ENCODE measurements at regions not wholly inside any gene's neighbourhood (a gene's known extent, or its start where the extent isn't known, plus 50 kb on each side); places are given as distances from the start of the nearest gene placed in this dataset.

DNA sequence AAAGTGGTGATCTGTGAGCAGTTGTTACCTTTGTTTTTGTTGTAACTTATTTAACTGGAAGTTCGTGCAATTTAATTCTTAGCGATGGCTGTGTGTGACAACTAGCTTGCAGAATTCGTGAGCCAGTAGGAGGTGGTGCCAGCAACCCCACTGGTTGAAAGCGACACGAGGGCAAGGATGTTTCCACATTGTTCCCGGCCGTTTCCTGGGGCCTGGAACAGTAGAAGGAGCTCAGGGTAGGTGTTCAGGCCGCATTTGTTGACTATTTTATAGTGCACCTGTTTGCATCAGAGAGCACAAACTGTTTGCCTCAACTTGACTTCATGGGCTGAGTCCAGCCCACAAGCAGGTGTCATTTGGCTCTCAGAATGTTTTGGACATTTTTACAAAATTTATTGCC is 112.1 kb upstream of the PTPN1 start:
- DNase-seq, result no peak

DNA sequence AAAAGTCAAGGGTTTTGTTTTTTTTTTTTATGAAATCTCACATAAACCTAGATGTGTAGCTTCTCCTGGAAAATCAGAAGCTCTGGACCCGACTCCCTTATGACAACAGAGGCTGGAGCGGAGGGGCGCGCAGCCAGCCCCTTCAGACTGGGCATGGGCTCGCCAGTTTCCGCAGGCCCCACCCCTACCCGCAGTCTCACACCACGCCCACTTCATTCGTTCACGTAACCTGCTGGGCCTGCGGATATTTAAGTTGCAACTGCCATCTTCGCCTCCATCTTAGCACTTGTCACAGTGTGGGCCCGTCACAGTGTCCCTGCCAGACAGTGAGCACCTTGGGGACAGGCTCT is 111.7 kb upstream of the PTPN1 start:
- no peak for DNase-seq

DNA sequence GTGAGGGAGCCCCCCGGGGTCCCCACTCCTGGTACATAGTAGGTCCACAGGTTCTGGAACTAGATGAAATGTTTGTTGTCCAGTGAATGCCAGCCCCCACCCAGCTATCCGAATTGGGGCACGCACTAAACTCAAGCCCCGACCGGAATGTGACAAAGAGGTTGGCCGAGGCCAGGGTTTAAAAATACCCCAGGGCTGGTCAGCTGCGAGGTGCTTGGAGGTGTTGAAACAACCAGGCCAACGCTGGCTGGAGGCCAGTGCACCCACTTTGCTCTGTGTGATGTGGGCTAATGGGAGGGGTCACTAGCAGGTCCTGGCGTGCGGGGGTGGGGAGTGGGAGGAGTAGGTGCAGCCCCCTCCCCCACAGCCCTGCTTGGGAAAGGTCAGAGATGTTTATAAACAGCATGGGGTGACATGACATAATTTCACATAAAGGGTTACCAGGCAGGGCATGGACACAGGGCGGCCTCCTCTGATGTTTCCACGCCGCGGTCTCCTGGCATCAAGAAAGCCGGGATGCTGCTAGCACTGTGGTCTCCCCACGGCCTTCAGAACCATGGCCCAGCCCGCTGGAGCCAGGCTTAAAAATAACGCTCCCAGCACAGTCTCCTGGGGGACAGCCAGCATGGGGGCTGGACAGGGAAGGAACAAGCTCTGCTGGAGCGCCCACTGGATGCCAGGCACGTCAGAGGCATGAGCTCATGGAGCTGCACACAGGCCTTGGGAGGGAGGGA is 111.2 kb upstream of the PTPN1 start:
- DNase-seq, result no peak

DNA sequence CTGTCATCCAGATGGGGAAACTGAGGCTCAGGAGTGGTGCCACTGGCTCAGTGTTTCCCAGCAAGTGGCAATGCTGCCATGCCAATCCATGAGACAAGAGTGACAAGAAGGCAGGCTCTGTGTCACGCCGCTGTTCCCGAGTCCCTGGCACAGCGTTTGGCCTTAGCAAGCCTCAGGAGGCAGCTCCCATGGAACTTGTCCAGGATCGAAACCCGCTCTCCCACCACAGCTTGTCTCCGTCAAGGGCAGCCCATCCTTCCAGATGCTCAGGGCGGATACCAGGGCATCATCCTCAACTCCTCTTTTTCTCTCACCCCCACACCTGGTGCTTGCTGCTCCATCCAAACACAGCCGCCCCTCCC is 110.6 kb upstream of the PTPN1 start:
- no peak for DNase-seq

DNA sequence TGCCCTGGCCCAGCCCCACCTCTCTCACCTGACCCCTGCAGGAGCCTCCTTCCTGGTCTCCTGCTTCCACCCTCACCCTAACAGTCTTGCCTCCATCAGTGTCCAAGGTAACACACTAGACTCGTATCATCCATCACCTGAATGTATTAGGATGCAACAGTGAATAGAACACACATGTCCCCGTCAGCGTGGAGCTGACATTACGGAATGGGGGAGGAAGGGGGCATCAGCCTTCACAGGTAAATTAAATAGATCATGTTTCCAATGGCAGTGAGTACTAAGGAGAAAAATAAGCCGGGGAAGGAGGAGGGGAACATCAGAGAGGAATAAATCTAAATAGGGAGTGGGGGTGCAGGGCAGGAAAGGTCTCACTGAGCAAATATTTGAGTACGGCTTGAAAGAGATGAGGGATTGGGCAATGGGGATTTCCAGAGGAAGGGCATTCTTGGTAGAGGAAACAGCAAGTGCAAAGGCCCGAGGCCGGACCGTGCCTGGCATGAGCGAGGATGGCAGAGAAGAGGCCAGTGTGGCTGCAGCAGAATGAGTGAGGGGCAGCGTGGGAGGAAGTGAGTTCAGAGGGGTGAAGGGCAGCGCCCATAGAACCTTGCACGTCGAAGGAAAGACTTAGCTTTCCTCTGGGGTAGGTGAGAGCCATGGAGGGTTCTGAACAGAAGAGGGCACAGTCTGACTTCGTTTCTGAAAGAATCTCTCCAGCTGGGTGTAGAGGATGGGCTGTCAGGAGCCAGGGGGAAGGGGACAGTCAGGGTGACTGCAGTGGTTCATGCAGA is 110.1 kb upstream of the PTPN1 start:
- no peak for DNase-seq

DNA sequence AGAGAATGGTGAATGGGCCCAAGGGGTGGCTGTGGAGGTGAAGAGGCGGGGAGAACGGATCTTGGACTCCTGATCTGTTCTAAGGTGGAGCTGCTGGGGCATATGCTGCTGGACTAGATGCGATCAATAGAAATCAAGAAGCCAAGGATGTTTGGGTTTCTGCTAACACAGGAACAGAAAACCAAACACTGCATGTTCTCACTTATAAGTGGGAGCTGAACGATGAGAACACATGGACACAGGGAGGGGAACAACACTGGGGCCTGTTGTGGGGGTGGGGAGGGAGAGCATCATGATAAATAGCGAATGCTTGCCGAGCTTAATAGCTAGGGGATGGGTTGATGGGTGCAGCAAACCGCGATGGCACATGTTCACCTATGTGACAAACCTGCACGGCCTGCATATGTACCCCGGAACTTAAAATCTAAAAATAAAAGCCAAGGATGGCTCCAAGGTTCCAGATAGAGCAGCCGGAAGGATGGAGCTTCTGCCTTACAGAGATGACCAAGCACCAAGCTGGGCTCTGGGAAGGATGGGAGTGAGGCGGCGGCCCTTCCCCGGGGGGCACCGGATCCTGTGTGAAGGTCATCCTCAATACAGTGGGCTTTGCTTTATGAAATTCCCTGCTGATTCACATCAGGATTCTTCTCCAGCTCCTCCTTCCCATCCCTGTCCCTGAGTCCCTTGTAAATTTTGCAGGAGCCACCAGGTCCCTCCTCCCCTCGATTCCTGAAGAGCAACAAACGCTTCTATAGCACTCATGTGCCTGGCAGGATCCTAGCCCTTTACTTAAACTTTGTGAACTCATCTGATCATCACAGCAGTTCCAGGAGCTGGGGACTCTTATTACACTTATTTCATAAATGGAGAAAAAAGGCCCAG is 109.2 kb upstream of the PTPN1 start:
- DNase-seq, result no peak

DNA sequence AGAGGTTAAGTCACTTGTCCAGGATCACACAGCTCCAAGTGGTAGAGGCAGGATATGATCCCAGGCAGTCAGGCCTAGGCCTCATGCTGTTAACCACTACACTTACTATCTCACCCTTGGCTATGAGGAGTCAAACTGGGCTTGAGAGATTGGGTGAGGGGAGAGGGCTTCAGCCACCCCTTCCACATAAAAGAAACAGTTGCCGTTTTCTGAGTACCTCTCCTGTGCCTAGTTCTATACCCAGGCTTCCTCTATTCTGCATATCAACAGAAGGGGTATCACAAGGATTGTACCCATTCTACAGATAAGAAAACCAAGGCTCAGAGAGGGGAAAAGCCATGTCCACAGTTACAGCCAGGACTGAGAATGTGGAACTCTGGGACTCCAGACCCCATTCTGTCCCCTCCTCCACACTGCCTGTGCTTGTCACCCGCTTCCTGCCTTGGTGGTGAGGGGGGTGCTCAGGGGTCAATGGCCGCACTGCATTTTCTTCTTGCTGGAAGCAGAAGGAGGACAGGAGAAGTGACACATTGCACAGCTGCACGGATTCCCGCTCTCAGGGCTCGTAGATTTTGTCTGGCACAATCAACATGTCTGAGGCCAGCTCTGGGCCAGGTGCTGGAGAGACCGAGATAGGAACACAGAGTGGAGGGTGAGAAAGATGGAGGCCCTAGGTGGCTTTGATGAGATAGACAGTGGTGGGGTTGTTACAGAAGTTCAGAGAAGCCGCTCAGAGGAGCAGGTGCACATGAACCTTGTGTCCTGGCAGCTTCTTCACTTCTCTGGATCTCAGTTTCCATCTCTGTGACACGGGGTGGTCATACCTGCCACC is 108.4 kb upstream of the PTPN1 start:
- DNase-seq, result no peak

DNA sequence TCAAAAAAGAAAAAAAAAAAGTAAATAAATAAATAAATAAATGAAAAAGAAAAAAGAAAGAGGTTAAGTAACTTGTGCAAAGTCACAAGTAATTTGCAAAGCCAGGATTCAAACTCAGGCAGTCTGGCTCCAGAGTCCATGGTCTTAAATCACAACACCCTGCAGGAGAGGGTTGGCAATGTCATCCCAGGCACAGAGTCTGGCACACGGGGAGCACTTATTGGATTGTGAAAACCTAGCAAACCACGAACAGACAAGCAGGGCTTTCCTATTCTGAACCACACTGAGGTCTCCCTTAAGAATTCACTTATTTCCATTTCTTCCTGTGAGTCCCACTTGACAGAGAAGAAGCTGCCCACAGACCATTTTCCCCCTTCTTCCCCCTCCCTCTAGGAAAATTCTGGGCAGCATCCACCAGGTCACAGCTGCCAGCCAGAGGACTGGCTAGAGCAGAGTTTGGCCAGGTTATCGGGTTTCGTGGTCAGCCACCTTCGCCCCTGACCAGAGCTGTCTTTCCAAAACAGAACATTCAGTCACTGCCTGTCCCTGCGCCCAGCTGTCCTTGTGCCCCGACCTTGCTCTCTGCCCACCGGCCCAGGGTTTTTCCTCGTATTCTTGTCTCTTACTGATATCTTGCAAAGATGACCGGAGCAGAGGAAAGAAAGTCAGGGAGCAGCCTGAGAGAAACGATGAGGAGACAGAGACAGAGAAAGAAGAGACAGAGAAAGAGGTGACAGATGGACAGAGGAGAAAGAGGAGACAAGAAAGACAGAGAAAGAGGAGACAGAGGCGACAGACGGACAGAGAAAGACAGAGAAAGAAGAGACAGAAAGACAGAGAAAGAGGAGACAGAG is 106.4 kb upstream of the PTPN1 start:
- no peak for DNase-seq

DNA sequence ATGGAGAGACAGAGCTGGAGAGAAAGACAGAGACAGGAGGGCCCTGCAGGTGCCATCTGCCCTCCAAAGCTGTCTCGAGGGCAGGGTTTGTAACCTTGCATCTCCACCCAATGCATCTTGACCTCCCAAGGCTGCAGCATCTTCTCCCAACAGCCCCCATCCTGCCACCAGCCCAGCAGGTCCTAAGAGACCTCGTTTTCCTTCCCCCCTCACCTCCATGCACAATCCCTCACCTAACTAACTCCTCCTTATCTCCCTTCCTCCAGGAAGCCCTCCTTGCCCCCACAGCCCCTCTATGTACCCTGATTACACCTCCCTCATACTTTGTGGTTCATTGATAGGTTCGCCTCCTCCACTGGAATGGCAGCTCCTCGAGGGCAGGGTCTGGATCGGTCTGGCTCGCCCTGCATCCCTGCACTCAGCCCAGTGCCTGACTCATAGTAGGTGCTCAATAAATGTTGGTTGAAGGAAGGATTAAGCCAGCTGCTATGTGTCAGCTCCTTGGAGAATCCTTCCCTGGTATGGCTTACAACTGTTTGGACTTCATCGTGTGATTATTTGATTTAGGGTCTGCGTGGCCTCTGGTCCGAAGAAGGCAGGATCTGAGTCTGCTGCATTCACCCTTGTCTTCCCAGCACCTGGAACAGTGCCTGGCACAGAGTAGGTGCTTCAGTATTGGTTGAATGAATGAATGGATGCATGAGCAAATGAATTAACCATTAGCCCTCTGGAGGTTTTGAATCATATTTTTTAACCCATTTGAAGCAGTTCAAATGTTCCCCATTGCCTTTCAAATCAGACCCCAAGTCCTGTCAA is 105.6 kb upstream of the PTPN1 start:
- DNase-seq, result no peak

DNA sequence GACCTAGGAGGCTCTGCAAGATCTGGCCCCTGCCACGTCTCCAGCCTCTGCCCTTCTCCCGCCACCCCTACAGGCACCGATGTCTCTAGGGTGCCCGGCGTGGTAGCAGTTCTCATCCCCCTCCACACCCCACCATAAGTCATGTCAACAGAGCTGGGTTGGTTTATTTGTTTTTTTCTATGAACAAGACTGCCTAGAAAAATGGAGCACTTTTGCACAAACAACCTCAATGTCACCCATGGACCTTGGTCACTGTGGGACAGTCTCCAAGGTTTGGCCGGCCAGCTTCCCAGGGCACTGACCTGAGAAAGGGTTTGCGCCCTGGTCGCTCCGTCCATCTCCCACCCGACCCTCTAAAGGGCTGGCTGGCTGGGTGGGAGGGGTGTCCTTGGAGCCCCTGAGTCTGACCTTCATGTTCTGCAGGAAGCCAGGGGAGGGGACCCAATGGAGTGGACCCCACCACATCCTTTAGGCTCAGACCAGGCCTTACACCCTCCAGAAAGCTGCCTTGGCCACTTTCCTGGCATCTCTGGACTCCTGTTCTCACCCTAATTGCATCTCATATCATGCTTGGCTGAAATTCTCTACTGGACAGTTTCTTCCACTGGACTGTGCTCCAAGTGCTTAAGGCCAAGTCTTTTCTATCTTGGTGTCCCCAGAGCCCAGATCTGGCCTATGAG is 104.8 kb upstream of the PTPN1 start:
- DNase-seq, result no peak

DNA sequence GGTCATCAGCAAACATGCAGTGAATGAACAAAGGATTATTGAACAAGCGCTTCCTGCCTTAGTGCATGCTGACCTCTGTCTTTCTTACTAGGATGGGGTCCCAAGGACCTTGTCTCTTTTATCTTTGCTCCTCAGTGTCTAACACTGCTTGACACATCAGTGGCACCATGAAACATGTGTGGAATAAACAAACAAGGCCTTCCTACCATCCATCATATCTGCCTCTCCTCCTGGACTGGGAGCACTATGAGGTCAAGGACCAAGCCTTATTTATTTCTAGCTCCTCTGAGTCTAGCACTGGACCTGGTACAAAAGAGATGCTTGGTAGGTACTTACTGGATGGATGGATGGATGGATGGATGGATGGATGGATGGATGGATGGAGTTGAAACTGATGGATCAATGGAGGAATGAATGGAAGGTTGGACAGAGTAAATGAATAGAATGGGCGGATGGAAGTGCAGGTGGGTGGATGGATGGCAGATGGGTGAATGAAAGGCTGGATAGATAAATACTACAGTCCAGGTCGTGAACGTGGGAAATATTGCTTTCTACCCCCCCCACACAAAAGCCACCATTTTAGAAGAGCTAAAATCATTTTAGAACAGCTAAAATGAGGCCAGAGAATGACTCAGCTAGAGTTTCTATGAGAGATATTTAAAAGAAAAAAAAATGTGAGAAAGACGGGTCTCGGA is 104.1 kb upstream of the PTPN1 start:
- no peak for DNase-seq

DNA sequence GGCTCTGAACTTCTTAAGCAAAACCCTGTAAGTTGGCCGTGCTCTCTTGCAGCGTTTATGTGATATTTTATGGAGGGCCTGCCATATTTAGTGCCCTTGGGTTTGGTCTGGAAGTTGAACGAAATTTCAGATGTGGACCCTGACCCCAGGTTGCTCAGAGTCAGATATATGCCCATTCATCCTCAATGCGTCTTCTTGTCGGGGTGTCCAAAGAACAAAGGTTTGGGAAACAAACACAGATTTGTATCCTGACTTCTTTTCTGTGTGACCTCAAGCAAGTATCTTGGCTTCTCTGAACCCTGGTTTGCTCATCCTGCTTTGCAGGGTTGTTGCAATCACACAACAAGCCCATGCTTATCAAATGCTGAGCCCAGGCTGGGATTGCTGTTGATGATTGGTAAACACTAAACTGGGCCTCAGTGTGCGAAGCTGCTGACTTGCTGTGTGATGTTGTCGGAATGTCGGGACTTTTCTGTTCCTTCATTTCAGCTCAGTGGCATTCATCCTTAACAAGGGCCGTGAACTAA is 103.5 kb upstream of the PTPN1 start:
- DNase-seq, result no peak

DNA sequence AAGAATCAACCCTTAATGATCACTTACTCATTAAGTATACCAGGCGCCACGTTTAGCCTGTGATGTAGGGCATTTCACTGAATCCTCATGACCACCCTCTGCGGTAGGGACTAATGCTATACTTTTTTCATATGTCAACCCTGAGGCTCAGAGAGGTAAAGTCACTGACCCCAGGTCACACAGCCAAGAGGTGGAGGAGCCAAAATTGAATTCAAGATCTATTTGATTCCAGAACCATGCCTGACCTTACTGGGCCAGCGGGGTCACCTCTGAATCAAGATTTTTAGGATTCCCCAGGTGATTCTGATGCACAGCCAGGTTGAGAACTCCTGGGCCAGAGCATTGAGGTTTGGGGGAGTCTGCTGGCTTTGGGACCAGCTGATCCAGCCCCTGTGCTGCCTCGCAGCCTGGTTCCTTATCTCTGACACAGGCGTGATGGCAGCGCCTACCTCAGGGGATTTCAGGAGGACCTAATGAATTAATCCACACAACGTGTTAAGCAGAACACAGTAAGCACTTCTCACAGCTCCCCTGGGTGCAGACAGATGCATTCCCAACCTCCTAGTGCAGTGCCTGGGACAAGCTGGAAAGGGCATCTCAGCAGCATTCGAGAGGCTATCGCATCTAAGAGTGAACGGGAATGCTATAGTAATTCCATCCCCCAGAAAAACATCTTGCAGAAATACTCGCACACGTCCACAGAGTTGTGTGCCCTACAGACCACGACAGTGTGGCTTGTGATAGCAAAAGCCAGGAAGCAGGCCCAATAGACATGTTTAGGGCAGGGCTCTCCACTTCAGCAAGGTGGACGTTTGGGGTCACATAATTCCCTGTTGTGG is 101.4 kb upstream of the PTPN1 start:
- no peak for DNase-seq

DNA sequence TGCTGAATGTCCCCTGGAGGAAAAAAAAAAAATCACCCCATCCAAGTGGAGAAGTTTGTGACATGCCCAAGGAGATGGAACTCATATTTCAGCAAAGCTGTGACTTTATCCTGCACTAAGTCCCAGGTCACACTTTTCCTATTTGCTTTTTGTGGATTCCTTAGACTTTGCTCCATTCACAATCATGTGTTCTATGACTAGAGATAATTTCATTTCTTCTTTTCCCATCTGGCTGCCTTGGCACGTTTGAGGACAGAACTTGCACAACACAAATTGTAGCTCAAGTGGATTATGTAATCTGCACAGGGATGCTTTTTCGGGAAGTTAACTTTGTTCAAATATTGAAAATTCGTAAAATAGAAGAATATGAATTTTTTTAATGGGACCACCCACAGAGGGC is 100.7 kb upstream of the PTPN1 start:
- DNase-seq, result no peak

DNA sequence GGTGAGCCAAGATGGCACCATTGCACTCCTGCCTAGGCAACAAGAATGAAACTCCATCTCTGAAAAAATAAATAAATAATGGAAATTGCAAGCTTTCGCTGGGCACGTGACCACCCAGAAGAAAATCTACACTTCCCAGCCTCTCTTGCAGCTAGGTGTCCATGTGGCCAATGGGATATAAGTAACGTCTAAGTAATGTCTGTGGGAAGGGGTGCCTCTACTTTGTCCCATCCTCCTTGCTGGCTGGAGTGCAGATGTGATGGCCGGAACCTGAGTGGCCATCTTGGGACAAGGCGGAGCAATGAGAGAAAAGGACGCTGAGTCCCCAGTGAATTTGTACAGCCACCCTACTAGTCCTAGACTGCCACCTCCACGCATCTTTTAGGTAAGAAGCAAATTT is 99.8 kb upstream of the PTPN1 start:
- no peak for DNase-seq

DNA sequence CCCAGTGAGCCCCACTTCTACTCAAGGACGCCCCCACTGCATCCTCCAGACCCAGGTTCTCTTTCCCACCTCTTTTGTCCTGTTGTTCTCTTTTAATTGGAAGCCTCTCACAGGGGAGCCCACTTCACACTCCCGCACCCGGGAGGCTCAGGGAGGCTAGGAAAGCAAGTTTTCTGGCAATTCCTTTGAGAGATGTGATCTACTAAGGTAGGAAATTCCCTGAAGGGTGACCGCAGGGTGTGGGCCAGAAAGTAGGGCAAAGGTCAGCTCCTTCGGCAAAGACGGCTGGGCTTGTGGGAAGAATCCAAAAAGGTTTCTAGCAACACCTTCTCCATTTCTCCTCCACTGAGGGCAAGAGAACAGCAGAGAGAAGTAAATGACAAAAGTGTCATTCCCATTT is 98.1 kb upstream of the PTPN1 start:
- no peak for DNase-seq

DNA sequence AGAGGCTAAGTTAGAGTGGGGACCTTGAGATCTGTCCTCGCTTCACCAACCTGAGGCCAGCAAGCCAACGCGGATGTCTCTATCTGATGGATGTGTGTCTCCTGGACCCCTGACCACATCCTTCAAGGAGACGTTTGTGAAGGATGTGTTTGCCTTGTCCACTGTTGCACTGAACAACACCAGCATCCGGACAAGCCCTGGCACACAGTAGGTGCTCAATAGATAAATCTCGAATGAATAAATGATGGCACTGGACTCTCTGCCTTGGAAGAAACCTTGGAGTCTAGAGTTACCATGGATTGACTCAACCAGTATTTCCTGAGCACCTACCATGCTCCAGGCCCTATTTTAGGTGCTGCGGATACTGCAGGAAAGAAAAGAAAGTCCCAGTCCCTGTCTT is 97.7 kb upstream of the PTPN1 start:
- no peak for DNase-seq

DNA sequence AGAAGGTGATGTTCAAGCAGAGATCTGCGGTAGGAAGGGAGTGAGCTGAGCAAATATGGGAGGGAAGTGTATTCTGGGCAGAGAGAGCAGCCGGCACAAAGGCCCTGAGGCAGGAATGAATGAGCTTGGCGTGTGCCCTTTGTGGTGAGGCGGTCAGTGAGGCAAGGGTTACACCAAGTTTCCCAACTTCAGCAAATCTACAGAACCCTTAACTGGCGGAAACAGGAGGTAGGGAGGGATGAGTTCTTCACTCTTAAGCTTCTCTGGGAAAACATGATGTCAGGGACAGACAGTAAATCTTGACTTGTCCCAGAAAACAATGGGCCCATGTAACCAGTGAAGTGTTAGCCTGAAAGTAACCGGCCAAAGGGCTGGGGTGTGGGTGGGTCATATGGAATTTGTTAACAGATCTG is 97.1 kb upstream of the PTPN1 start:
- DNase-seq, result no peak
